Mucosa of descending colon (tissue), 3 donors: ENCODE measurements at regions not wholly inside any gene's neighbourhood (a gene's known extent, or its start where the extent isn't known, plus 50 kb on each side); places are given as distances from the start of the nearest gene placed in this dataset.

Experiments used
- ATAC-seq: fragments of 200-7000 bp; cut with Tn5 transposase; one replicate; pipeline ENCODE4 v1.9.1; 2020; ENCODE audit warnings: mild to moderate bottlenecking, moderate library complexity
- DNase-seq, 3 donors: peaks; one replicate each; pipeline ENCODE4 v3.0.0-alpha.2; 2020
- H3K36me3 ChIP-seq: fragments of 200-600 bp; one replicate; pipeline ENCODE4 v1.8.0; 2021; ENCODE audit warnings: low read depth, mild to moderate bottlenecking
- H3K4me1 ChIP-seq: fragments of 200-600 bp; one replicate; pipeline ENCODE4 v1.8.0; 2021; ENCODE audit warnings: low read depth, mild to moderate bottlenecking
- H3K4me3 ChIP-seq: fragments of 200-600 bp; one replicate; pipeline ENCODE4 v1.8.0; 2021; ENCODE audit warnings: mild to moderate bottlenecking
- H3K9me3 ChIP-seq: fragments of 200-600 bp; one replicate; pipeline ENCODE4 v1.8.0; 2021; ENCODE audit warnings: mild to moderate bottlenecking
- intact Hi-C, 2 donors: fragments of 100-400 bp; cut with DNase I in 1 of 2; cut with micrococcal nuclease in 1 of 2; formaldehyde crosslinking; loops; one replicate each; pipeline versions ENCODE4 v1.11.0 to v1.11.1; 2022; cut with DNase I, micrococcal nuclease
- TF ChIP-seq, protein P1 (sequence below): fragments of 200-600 bp; IDR thresholded peaks from one replicate; pipeline ENCODE4 v1.8.0; 2022; ENCODE audit warnings: antibody characterized with exemption, mild to moderate bottlenecking
- donor health status: DM: no; HTN: no; CAD: no; lungs with moderate emphysema.
- donor health status: DM: no; HTN: no; CAD: no.
- donor health status: DM: no; HTN: yes; CAD: no.

DNA sequence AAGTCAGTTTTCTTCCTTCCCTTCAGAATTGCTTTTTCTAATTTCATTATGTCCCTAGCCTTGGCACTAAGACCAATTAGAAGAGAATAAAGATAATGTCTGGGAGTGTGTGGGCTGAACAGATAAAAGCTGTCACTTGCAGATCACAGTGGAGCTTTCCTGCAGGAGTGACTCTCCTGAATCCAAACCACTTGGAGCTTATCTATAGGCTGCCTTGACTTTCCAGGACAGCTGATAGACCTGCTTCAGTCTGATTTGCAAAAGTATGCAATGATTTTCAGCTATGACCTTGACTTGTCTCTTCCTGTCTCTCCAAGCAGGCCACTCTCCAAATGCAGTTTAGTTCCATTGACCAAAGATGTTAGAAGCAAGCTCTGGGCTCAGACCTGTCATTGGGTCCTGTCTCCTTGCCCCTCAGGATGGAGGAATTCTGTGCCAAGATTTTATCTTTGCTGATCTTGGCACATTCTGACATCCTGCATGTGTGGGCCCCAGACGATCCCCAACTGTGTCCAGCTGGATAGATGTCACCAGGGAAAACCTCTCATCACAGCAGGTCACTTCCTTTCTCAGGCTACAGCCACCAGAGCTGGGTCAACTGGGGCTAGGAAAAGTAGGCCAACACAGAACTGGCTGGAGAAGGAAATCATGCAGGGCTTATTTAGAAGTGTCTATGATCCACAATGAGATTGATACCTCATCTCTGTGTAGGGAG, 120.9 kb upstream of the ZNF438 start:
- TF ChIP-seq, protein P1, sequence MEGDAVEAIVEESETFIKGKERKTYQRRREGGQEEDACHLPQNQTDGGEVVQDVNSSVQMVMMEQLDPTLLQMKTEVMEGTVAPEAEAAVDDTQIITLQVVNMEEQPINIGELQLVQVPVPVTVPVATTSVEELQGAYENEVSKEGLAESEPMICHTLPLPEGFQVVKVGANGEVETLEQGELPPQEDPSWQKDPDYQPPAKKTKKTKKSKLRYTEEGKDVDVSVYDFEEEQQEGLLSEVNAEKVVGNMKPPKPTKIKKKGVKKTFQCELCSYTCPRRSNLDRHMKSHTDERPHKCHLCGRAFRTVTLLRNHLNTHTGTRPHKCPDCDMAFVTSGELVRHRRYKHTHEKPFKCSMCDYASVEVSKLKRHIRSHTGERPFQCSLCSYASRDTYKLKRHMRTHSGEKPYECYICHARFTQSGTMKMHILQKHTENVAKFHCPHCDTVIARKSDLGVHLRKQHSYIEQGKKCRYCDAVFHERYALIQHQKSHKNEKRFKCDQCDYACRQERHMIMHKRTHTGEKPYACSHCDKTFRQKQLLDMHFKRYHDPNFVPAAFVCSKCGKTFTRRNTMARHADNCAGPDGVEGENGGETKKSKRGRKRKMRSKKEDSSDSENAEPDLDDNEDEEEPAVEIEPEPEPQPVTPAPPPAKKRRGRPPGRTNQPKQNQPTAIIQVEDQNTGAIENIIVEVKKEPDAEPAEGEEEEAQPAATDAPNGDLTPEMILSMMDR, result no peak
- no peak for DNase-seq
- Histone ChIP-seq H3K36me3 (no peaks in the 10 kb centered on the region), H3K4me3 (no peak overlapping the region), H3K4me1 (no peaks in the 10 kb centered on the region), H3K9me3 (no peaks in the 10 kb centered on the region)
- intact Hi-C loops, result no loop called here
- ATAC-seq, result no peak

DNA sequence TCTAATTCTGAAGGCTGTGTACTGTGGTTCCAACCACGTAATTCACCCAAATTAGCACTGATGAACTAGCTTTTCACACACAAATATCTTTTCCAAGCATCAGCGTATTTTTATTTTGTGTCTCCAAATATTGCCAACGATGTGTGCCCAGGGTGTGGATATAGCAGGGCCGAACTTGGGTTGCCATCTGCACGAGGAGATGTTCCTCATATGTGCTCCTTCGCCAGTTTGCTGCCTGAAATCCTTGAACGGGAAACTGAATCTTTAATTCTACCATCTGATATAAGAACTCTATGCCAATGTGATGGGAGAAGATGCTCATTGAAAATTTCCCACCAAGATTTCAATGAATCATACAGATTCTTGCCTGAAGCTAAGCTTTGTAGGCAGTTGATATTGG, 121.5 kb upstream of the ZNF438 start:
- no peak for ATAC-seq
- Histone ChIP-seq H3K36me3 (no peaks in the 10 kb centered on the region), H3K4me1 (no peaks in the 10 kb centered on the region), H3K4me3 (no peak overlapping the region), H3K9me3 (no peaks in the 10 kb centered on the region)
- no peak for DNase-seq
- TF ChIP-seq, protein P1, result no peak
- intact Hi-C loops, result no loop called here

DNA sequence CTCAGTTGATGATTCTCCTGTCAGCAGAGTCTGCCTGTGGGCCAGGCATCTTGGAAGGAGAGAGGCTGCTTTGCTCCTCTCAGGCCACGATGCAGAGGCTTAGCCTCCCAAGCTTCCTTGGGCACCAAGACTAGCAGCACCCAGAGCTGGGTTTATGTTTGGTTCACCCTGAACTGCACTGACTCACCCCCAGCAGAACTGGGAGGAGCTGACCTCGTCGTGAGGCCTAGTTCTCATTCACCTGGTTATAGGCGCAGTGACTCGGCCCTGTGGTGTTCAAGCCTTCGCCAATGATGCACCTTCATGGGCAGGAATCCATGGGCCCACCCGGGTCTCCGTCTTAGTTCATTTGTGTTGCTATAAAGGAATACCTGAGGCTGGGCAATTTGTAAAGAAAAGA, 122.0 kb upstream of the ZNF438 start:
- DNase-seq (no peak), ATAC-seq (no peak)
- intact Hi-C loops, result no loop called here
- TF ChIP-seq, protein P1, result no peak
- Histone ChIP-seq H3K9me3 (no peaks in the 10 kb centered on the region), H3K4me3 (no peak overlapping the region), H3K36me3 (no peaks in the 10 kb centered on the region), H3K4me1 (no peaks in the 10 kb centered on the region)

DNA sequence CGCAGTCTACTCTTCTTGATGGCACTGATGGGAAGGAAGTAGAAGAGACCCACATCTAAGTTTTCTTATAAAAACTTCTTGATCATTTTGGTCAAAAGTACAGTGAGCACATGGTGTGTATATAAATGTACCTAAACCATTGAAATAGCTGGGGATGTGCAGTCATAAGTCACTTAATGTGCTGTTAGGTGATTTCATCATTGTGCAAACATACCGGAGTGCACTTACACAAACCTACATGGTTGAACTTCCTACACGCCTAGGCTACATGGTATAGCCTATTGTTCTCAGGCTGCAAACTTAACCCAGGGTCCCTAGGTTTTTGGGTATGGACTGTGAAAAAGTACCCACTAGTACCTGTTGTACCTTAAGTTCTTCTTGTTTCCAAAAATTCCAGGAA, 123.3 kb upstream of the ZNF438 start:
- intact Hi-C loops, result no loop called here
- ATAC-seq, result no peak
- Histone ChIP-seq H3K4me3 (no peak overlapping the region), H3K4me1 (no peaks in the 10 kb centered on the region), H3K36me3 (no peaks in the 10 kb centered on the region), H3K9me3 (no peaks in the 10 kb centered on the region)
- TF ChIP-seq, protein P1, result no peak
- no peak for DNase-seq

DNA sequence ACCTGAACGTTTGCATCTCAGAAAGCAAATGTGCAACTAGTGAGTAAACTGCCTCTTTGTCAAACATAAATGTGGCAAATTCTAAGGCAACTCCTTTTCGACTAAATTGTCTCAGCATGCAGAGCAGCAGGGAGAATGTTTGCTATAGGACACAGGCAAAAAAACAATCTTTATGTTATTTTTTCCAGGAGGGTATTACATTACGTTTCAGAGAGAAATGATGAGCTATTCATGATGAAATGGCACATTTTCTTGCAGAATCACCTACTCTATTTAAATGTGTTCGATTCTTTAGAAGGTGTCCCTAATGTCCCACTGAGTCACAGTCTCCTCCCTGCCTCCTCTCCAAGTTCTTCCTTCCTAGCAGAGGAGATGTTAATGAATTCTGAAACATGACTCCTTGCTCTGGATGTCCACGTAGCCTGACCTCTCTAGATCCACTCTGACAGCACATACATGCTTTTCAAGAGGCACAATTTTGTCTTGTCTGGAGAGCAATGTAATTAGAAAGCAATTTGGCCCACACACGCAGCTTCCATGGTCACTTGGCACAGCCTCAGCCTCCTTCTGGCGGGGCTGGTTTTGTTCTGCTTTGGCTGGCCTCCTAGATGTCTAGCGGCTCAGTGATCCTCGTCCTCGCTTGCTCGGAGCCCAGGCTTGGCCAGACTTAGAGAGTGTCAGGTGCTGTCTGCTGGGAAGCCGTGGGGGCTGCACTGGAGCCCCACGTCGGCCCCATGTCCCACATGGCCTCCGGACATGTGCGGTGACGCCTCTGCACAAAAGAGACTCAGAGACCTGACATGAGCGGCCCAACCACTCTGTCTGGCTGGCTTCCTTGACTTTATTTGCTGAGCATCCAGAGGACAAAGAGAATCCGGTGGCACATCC, 125.7 kb upstream of the ZNF438 start:
- DNase-seq, result peak; percentile 39 to 60 (median 42)
- intact Hi-C loops, result no loop called here
- TF ChIP-seq, protein P1, result no peak
- Histone ChIP-seq H3K9me3 (no peaks in the 10 kb centered on the region), H3K4me3 (no peak overlapping the region), H3K4me1 (no peaks in the 10 kb centered on the region), H3K36me3 (no peaks in the 10 kb centered on the region)
- ATAC-seq, result peak; percentile 38
